ENCODE measurements at regions not wholly inside any gene's neighbourhood (a gene's known extent, or its start where the extent isn't known, plus 50 kb on each side); places are given as distances from the start of the nearest gene placed in this dataset.
"Not testable (repeated sequence)": the region's sequence is repeated elsewhere in the genome, so short reads cannot be mapped to it uniquely, and the experiment has no call there.

DNA sequence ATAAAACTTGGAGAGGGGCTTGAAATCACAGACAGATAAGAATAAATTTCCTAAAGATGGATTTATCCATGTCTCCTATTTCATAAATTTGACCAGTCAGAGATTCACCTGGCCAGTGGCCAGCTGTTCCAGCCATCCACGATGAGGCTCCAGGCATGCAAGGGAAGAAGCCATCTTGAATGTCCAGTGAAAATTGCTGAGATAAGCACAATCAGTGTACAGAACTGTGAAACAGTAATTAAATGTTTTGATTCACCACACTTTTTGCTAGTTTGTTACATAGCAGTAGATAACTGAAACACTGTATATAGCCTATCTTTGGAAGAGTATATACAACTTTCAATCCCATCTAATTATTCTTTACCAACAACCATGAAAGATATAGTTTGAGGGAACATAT, 163.5 kb downstream of the HINT1 start:
- Histone ChIP-seq H3K36me3 (ENCODE audit: control insufficient read depth in 2 of 2, insufficient read depth in 2 of 2, low read length in 2 of 2) (no peaks in the 10 kb centered on the region), H3K27ac (ENCODE audit: low read length) (no peak overlapping the region), H3K27me3 (ENCODE audit: control insufficient read depth in 1 of 2, insufficient read depth in 2 of 2, low read length in 2 of 2) (no peaks in the 10 kb centered on the region), H3K9me3 (ENCODE audit: control insufficient read depth in 2 of 2, low read length in 2 of 2) (no peaks in the 10 kb centered on the region), H3K4me1 (ENCODE audit: control insufficient read depth, insufficient read depth, low read length) (no peaks in the 10 kb centered on the region), H3K4me3 (ENCODE audit: low read length in 2 of 2) (no peak overlapping the region), H3K9ac (ENCODE audit: low read length in 2 of 2) (no peak overlapping the region)

DNA sequence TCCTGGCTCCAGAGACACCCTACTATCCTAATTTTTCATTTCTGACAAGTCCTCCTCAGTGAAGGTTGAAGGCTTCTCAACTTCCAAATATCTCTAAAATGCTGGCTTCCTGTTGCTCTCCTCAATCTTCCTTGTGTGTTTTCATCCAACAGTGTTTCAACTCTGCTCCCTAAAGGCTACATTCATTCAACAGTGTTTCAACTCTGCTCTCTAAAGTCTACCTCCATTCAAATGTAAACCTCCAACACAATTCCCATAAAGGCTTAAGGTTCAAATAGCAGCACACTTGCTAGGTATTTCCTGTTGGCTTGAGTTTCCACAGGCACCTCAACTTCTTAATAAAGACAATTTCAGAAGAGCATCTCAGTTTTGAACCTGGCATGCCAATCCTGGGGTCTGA, 164.8 kb downstream of the HINT1 start:
- H3K27ac ChIP-seq (ENCODE audit: low read length), result no peak overlapping the region
- H3K27me3 ChIP-seq (ENCODE audit: control insufficient read depth in 1 of 2, insufficient read depth in 2 of 2, low read length in 2 of 2), result no peaks in the 10 kb centered on the region
- no peak overlapping the region for H3K9ac ChIP-seq (ENCODE audit: low read length in 2 of 2)
- H3K4me1 ChIP-seq (ENCODE audit: control insufficient read depth, insufficient read depth, low read length), result no peaks in the 10 kb centered on the region
- no peaks in the 10 kb centered on the region for H3K36me3 ChIP-seq (ENCODE audit: control insufficient read depth in 2 of 2, insufficient read depth in 2 of 2, low read length in 2 of 2)
- no peaks in the 10 kb centered on the region for H3K9me3 ChIP-seq (ENCODE audit: control insufficient read depth in 2 of 2, low read length in 2 of 2)
- no peak overlapping the region for H3K4me3 ChIP-seq (ENCODE audit: low read length in 2 of 2)

DNA sequence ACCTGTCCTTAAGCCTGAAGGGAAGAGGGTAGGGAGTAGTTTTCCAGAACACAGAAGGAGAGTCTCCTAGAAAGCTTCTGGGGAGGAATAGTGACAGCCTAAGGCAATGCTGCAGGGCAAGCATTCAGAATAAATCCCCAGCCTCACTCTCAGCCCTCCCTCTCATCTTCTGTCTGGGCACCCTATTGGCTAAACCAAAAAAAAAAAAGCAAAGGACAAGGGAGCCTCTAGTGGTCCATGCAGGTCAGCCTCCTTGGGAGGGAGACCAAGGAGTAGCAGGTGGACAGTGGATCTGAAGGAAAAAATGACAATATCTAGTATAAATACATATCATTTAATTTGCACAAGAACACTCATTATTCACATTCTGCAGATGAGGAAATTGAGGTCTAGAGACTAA, 168.3 kb downstream of the HINT1 start:
- H3K9me3 ChIP-seq (ENCODE audit: control insufficient read depth in 2 of 2, low read length in 2 of 2); H3K27ac ChIP-seq (ENCODE audit: low read length); H3K36me3 ChIP-seq (ENCODE audit: control insufficient read depth in 2 of 2, insufficient read depth in 2 of 2, low read length in 2 of 2); H3K9ac ChIP-seq (ENCODE audit: low read length in 2 of 2); H3K4me1 ChIP-seq (ENCODE audit: control insufficient read depth, insufficient read depth, low read length); H3K27me3 ChIP-seq (ENCODE audit: control insufficient read depth in 1 of 2, insufficient read depth in 2 of 2, low read length in 2 of 2); H3K4me3 ChIP-seq (ENCODE audit: low read length in 2 of 2): not testable (repeated sequence)

DNA sequence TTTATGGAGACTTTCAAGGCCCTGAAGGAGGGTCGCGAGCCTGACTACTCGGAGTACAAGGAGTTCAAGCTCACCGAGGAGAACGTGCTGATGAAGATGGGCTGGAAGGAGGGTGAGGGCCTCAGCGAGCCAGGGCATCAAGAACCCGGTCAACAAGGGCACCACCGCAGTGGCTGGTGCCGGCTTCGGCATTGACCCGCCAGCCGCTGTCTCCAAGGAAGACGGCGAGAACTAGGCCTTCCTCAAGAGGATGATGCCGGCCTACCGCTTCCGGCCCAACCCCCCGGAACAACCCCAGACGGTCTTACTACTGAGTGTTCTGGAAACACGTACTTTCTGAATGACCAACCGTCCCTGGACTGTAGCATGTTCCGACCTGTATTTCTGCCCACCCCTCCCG, 169.2 kb downstream of the HINT1 start:
- Histone ChIP-seq H3K27me3 (ENCODE audit: control insufficient read depth in 1 of 2, insufficient read depth in 2 of 2, low read length in 2 of 2) (no peaks in the 10 kb centered on the region), H3K9me3 (ENCODE audit: control insufficient read depth in 2 of 2, low read length in 2 of 2) (no peaks in the 10 kb centered on the region), H3K4me1 (ENCODE audit: control insufficient read depth, insufficient read depth, low read length) (no peaks in the 10 kb centered on the region), H3K9ac (ENCODE audit: low read length in 2 of 2) (no peak overlapping the region), H3K36me3 (ENCODE audit: control insufficient read depth in 2 of 2, insufficient read depth in 2 of 2, low read length in 2 of 2) (no peaks in the 10 kb centered on the region), H3K4me3 (ENCODE audit: low read length in 2 of 2) (no peak overlapping the region), H3K27ac (ENCODE audit: low read length) (no peak overlapping the region)

DNA sequence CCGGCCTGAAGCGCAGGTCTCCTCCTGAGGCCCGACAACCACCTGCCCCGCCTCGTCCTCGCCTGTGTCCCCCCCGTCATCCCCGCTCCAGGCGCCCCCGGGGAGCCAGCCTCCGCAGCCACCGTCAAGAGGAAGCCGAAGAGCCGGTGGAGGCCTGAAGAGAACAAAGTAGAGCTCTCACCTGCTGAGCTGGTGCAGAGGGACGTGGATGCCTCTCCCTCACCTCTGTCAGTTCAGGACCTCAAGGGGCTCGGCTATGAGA, 169.9 kb downstream of the HINT1 start:
- no peaks in the 10 kb centered on the region for H3K36me3 ChIP-seq (ENCODE audit: control insufficient read depth in 2 of 2, insufficient read depth in 2 of 2, low read length in 2 of 2)
- no peaks in the 10 kb centered on the region for H3K4me1 ChIP-seq (ENCODE audit: control insufficient read depth, insufficient read depth, low read length)
- H3K27ac ChIP-seq (ENCODE audit: low read length), result no peak overlapping the region
- H3K9ac ChIP-seq (ENCODE audit: low read length in 2 of 2), result no peak overlapping the region
- H3K27me3 ChIP-seq (ENCODE audit: control insufficient read depth in 1 of 2, insufficient read depth in 2 of 2, low read length in 2 of 2), result no peaks in the 10 kb centered on the region
- H3K9me3 ChIP-seq (ENCODE audit: control insufficient read depth in 2 of 2, low read length in 2 of 2), result no peaks in the 10 kb centered on the region
- H3K4me3 ChIP-seq (ENCODE audit: low read length in 2 of 2), result no peak overlapping the region

DNA sequence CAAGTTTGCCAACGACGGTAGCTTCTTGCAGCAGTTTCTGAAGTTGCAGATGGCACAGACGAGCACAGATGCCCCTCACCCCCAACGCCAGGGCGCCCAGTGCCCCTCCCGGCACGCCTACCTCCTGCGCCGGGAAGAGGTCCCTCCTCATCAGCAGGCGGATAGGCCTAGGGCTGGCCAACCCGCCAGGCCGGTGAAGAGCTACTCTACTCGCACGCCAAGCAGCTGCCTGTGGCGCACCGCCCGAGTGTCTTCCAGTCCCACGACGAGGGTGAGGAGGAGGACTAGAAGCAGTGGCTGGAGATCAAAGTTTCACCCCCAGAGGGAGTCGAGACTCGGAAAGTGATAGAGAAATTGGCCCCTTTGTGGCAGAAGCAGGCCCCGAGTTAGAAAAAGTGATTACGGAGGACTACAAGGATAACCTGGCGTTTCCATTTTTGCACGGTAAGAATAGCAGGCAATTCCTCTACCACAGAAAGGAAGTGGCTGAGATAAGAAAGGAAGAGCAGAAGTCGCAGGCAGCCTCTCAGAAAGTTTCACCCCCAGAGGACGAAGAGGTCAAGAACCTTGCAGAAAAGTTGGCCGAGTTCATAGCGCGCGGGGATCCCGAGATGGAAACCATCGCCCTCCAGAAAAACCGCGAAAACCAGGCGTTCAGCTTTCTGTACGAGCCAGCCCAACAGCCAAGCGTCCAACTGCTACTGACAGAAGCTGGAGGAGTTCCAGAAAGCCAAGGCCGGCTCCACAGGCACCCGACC, 170.4 kb downstream of the HINT1 start:
- no peak overlapping the region for H3K9ac ChIP-seq (ENCODE audit: low read length in 2 of 2)
- no peaks in the 10 kb centered on the region for H3K9me3 ChIP-seq (ENCODE audit: control insufficient read depth in 2 of 2, low read length in 2 of 2)
- no peak overlapping the region for H3K27ac ChIP-seq (ENCODE audit: low read length)
- no peaks in the 10 kb centered on the region for H3K4me1 ChIP-seq (ENCODE audit: control insufficient read depth, insufficient read depth, low read length)
- no peaks in the 10 kb centered on the region for H3K27me3 ChIP-seq (ENCODE audit: control insufficient read depth in 1 of 2, insufficient read depth in 2 of 2, low read length in 2 of 2)
- no peak overlapping the region for H3K4me3 ChIP-seq (ENCODE audit: low read length in 2 of 2)
- H3K36me3 ChIP-seq (ENCODE audit: control insufficient read depth in 2 of 2, insufficient read depth in 2 of 2, low read length in 2 of 2), result no peaks in the 10 kb centered on the region

DNA sequence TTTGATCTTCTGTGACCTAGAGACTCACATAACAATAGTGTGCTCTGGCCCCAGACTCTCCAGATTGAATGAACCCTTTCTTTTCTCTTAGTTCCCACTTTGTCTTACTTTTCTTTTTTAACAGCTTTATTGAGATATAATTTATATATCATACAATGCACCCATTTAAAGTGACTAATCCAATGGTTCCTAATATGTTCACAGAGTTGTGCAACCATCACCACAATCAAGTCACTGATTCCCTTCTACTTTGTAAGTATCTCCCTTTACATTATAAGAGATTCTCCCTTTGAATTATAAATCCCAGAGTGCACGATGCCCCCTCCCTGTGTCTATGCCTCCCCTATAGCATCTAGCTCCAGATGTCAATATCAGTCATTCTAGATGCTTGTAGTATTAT, 172.4 kb downstream of the HINT1 start:
- H3K27me3 ChIP-seq (ENCODE audit: control insufficient read depth in 1 of 2, insufficient read depth in 2 of 2, low read length in 2 of 2), result no peaks in the 10 kb centered on the region
- H3K4me3 ChIP-seq (ENCODE audit: low read length in 2 of 2), result no peak overlapping the region
- no peak overlapping the region for H3K9ac ChIP-seq (ENCODE audit: low read length in 2 of 2)
- no peak overlapping the region for H3K27ac ChIP-seq (ENCODE audit: low read length)
- H3K9me3 ChIP-seq (ENCODE audit: control insufficient read depth in 2 of 2, low read length in 2 of 2), result no peaks in the 10 kb centered on the region
- no peaks in the 10 kb centered on the region for H3K4me1 ChIP-seq (ENCODE audit: control insufficient read depth, insufficient read depth, low read length)
- no peaks in the 10 kb centered on the region for H3K36me3 ChIP-seq (ENCODE audit: control insufficient read depth in 2 of 2, insufficient read depth in 2 of 2, low read length in 2 of 2)

DNA sequence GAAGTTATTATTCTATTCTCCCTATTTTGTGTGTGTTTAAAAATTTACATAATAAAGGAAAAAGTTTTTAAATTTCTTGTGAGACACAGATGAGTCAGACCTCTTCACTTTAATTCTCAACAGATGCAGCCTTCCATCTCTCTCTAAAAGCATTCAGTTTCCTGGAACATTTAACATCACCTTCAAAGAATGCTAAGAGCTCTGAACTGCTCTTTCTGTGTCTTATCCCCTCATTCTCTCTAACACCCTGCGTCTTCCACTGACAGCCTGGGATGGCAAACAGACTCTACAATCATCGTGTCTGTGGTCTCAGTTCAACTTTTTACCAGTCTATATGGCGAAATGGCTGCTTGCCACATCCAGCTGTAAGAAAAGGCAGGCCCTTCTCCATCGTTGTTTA, 173.0 kb downstream of the HINT1 start:
- H3K9ac ChIP-seq (ENCODE audit: low read length in 2 of 2), result no peak overlapping the region
- no peaks in the 10 kb centered on the region for H3K36me3 ChIP-seq (ENCODE audit: control insufficient read depth in 2 of 2, insufficient read depth in 2 of 2, low read length in 2 of 2)
- no peaks in the 10 kb centered on the region for H3K9me3 ChIP-seq (ENCODE audit: control insufficient read depth in 2 of 2, low read length in 2 of 2)
- no peak overlapping the region for H3K4me3 ChIP-seq (ENCODE audit: low read length in 2 of 2)
- no peaks in the 10 kb centered on the region for H3K4me1 ChIP-seq (ENCODE audit: control insufficient read depth, insufficient read depth, low read length)
- H3K27ac ChIP-seq (ENCODE audit: low read length), result no peak overlapping the region
- no peaks in the 10 kb centered on the region for H3K27me3 ChIP-seq (ENCODE audit: control insufficient read depth in 1 of 2, insufficient read depth in 2 of 2, low read length in 2 of 2)

DNA sequence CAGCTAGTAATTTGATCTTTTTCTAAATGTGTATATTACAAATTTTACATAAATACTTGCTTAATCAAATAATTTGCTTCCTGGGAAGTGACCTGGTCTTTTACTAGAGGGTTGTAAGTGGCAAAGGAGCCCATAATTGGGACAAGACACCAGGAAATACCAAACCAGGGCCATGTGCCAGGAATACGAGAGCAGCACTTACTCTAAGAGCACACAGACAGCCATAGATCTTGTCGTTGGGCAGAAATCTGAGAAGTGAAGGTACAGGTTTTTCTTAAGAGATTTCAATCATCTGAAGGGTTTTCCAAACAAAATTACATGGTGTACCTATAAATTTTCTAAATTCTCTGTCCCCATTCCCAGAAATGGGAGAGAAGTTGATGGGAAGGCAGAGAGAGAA, 179.3 kb downstream of the HINT1 start:
- Histone ChIP-seq H3K27ac (ENCODE audit: low read length) (no peak overlapping the region), H3K27me3 (ENCODE audit: control insufficient read depth in 1 of 2, insufficient read depth in 2 of 2, low read length in 2 of 2) (no peaks in the 10 kb centered on the region), H3K36me3 (ENCODE audit: control insufficient read depth in 2 of 2, insufficient read depth in 2 of 2, low read length in 2 of 2) (no peaks in the 10 kb centered on the region), H3K9ac (ENCODE audit: low read length in 2 of 2) (no peak overlapping the region), H3K4me3 (ENCODE audit: low read length in 2 of 2) (no peak overlapping the region), H3K9me3 (ENCODE audit: control insufficient read depth in 2 of 2, low read length in 2 of 2) (peaks cover 0 to 2% of the 10 kb centered on the region in 2 donors), H3K4me1 (ENCODE audit: control insufficient read depth, insufficient read depth, low read length) (no peaks in the 10 kb centered on the region)

DNA sequence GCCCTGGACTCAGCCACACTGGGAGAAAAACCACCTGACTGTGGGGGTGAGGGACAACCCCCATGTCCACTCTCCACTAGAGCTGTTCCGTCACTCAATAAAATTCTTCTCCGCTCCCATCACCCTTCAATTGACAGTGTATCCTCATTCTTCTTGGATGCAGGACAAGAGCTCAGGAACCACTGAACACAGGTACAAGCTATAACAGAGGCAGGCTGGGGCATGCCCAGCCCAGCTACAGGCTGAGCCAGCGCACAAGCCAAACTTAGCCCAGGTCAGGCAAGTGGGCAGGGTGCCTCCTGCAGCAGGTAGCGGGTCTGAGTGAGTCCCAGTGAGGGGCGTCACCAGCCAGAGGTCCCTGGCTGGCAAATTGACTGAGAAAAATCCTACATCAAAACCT, 183.4 kb downstream of the HINT1 start:
- Histone ChIP-seq H3K4me3 (ENCODE audit: low read length in 2 of 2) (no peak overlapping the region), H3K27me3 (ENCODE audit: control insufficient read depth in 1 of 2, insufficient read depth in 2 of 2, low read length in 2 of 2) (no peaks in the 10 kb centered on the region), H3K36me3 (ENCODE audit: control insufficient read depth in 2 of 2, insufficient read depth in 2 of 2, low read length in 2 of 2) (no peaks in the 10 kb centered on the region), H3K9ac (ENCODE audit: low read length in 2 of 2) (no peak overlapping the region), H3K4me1 (ENCODE audit: control insufficient read depth, insufficient read depth, low read length) (no peaks in the 10 kb centered on the region), H3K27ac (ENCODE audit: low read length) (no peak overlapping the region), H3K9me3 (ENCODE audit: control insufficient read depth in 2 of 2, low read length in 2 of 2) (peaks cover 0 to 2% of the 10 kb centered on the region in 2 donors)

DNA sequence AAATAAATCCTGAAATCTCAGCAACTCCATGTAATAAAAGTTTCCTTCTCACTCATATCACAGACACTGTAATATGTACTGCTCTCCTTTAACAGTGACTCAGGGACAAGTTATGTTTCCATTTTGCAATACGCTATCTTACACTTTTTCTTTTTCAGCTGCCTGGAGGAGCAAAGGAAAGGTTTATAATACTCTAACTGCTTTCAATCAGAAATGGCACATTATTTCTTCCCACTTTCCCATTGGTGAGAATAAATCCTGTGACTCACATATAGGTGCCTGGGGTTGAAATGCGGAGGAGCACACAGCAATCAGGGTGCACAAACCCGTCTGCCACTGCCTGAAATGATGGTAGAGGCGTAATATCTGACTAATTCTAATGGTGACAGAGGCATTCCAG, 186.6 kb downstream of the HINT1 start:
- Histone ChIP-seq H3K27ac (ENCODE audit: low read length) (no peak overlapping the region), H3K4me3 (ENCODE audit: low read length in 2 of 2) (no peak overlapping the region), H3K36me3 (ENCODE audit: control insufficient read depth in 2 of 2, insufficient read depth in 2 of 2, low read length in 2 of 2) (no peaks in the 10 kb centered on the region), H3K9me3 (ENCODE audit: control insufficient read depth in 2 of 2, low read length in 2 of 2) (peaks cover 0 to 2% of the 10 kb centered on the region in 2 donors), H3K27me3 (ENCODE audit: control insufficient read depth in 1 of 2, insufficient read depth in 2 of 2, low read length in 2 of 2) (no peaks in the 10 kb centered on the region), H3K9ac (ENCODE audit: low read length in 2 of 2) (no peak overlapping the region), H3K4me1 (ENCODE audit: control insufficient read depth, insufficient read depth, low read length) (no peaks in the 10 kb centered on the region)

Data from stomach smooth muscle (tissue), 2 donors.